Endothelial cell (in vitro differentiated cells): ENCODE measurements at regions not wholly inside any gene's neighbourhood (a gene's known extent, or its start where the extent isn't known, plus 50 kb on each side); places are given as distances from the start of the nearest gene placed in this dataset.
"Not testable (repeated sequence)": the region's sequence is repeated elsewhere in the genome, so short reads cannot be mapped to it uniquely, and the experiment has no call there.

Experiments
- DNase-seq: peaks from one replicate; pipeline ENCODE4 v3.0.0; 2021; ENCODE audit warnings: low spot score
- H3K27ac Mint-ChIP-seq: one replicate; pipeline ENCODE4 v1.8.0; 2021; ENCODE audit warnings: mixed read lengths, inconsistent platforms; ENCODE audit not compliant: unreplicated experiment
- H3K27me3 Mint-ChIP-seq: one replicate; pipeline ENCODE4 v1.8.0; 2021; ENCODE audit warnings: mild to moderate bottlenecking, moderate library complexity, mixed read lengths, inconsistent platforms; ENCODE audit not compliant: unreplicated experiment
- H3K36me3 Mint-ChIP-seq: one replicate; pipeline ENCODE4 v1.8.0; 2021; ENCODE audit warnings: mild to moderate bottlenecking, low read depth, mixed read lengths, inconsistent platforms; ENCODE audit not compliant: unreplicated experiment
- H3K4me1 Mint-ChIP-seq: one replicate; pipeline ENCODE4 v1.8.0; 2021; ENCODE audit warnings: mild to moderate bottlenecking, mixed read lengths, inconsistent platforms; ENCODE audit not compliant: unreplicated experiment
- H3K4me3 Mint-ChIP-seq: one replicate; pipeline ENCODE4 v1.8.0; 2021; ENCODE audit warnings: mild to moderate bottlenecking, mixed read lengths, inconsistent platforms; ENCODE audit not compliant: unreplicated experiment
- H3K9me3 Mint-ChIP-seq: one replicate; pipeline ENCODE4 v1.8.0; 2021; ENCODE audit warnings: mixed read lengths, inconsistent platforms; ENCODE audit not compliant: unreplicated experiment
- TF ChIP-seq, protein P1 (sequence below): fragments of 200-600 bp; sonication (generic); IDR thresholded peaks from one replicate; pipeline ENCODE4 v1.5.0; 2021; ENCODE audit warnings: antibody characterized with exemption; ENCODE audit not compliant: unreplicated experiment

DNA sequence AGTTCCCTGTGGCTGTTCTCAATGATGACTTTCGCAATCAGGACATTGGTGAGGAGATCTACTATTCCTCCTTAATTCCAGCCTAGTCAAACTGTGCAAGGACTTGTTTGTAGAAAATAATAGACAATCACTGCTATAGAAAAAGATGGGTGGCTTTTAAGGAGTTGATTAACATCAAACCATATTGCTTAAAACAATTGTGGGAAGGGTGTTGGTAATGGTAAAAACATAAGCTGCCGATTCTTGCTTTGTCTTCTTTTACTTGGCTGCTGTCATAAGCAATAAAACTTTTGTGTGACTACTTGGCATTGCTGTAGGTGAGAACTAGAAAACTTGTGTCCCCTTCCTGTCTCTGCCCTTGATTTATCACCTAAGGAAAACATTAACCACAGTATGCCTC lies 561.2 kb upstream of the SEMA6A start:
- Mint-ChIP-seq H3K27me3 (no peaks in the 10 kb centered on the region), H3K4me1 (no peaks in the 10 kb centered on the region), H3K9me3 (no peaks in the 10 kb centered on the region), H3K4me3 (no peak overlapping the region), H3K36me3 (no peaks in the 10 kb centered on the region), H3K27ac (no peak overlapping the region)
- no peak for DNase-seq
- TF ChIP-seq, protein P1, sequence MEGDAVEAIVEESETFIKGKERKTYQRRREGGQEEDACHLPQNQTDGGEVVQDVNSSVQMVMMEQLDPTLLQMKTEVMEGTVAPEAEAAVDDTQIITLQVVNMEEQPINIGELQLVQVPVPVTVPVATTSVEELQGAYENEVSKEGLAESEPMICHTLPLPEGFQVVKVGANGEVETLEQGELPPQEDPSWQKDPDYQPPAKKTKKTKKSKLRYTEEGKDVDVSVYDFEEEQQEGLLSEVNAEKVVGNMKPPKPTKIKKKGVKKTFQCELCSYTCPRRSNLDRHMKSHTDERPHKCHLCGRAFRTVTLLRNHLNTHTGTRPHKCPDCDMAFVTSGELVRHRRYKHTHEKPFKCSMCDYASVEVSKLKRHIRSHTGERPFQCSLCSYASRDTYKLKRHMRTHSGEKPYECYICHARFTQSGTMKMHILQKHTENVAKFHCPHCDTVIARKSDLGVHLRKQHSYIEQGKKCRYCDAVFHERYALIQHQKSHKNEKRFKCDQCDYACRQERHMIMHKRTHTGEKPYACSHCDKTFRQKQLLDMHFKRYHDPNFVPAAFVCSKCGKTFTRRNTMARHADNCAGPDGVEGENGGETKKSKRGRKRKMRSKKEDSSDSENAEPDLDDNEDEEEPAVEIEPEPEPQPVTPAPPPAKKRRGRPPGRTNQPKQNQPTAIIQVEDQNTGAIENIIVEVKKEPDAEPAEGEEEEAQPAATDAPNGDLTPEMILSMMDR = no peak

DNA sequence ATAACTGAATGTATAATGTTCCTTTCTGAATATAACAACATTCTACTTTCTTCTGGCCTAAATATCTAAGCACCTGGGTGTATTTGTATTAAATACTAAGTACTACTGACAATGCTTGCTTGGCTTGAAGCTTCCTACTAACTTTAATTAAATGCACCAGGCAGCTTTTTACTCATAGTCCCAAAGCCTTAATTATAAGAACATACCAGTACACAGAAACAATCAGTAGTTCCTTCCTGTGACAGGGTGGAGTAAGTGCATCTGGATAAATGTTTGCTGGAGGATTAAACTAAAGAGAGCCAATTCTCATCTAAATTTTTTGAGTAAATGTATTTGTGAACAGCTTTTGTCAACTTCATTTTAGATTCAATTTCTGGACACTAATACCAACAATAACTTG lies 558.6 kb upstream of the SEMA6A start:
- H3K9me3 Mint-ChIP-seq = no peaks in the 10 kb centered on the region
- H3K36me3 Mint-ChIP-seq = no peaks in the 10 kb centered on the region
- no peak for DNase-seq
- H3K27ac Mint-ChIP-seq = no peak overlapping the region
- TF ChIP-seq, protein P1 = no peak
- no peaks in the 10 kb centered on the region for H3K4me1 Mint-ChIP-seq
- H3K27me3 Mint-ChIP-seq = no peaks in the 10 kb centered on the region
- H3K4me3 Mint-ChIP-seq = no peak overlapping the region

DNA sequence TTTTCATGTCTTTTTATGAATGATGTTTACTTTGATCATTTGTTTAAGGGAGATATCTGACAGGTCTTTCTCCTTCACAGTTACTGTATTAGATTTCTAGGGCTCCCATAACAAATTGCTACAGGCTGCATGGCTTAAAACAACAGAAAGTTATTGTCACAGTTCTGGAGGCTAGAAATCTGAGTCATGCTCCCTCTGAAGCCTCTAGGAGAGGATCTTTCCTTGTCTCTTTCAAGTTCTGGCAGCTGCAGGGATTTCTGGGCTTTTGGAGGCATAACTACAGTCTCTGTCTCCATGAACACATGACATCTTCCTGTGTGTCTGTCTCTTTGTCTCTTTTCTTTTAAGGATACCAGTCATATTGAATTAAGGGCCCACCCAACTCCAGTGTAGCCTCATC lies 557.3 kb upstream of the SEMA6A start:
- H3K36me3 Mint-ChIP-seq = no peaks in the 10 kb centered on the region
- no peaks in the 10 kb centered on the region for H3K27me3 Mint-ChIP-seq
- DNase-seq = no peak
- no peaks in the 10 kb centered on the region for H3K9me3 Mint-ChIP-seq
- H3K27ac Mint-ChIP-seq = no peak overlapping the region
- H3K4me3 Mint-ChIP-seq = no peak overlapping the region
- TF ChIP-seq, protein P1 = no peak
- H3K4me1 Mint-ChIP-seq = no peaks in the 10 kb centered on the region

DNA sequence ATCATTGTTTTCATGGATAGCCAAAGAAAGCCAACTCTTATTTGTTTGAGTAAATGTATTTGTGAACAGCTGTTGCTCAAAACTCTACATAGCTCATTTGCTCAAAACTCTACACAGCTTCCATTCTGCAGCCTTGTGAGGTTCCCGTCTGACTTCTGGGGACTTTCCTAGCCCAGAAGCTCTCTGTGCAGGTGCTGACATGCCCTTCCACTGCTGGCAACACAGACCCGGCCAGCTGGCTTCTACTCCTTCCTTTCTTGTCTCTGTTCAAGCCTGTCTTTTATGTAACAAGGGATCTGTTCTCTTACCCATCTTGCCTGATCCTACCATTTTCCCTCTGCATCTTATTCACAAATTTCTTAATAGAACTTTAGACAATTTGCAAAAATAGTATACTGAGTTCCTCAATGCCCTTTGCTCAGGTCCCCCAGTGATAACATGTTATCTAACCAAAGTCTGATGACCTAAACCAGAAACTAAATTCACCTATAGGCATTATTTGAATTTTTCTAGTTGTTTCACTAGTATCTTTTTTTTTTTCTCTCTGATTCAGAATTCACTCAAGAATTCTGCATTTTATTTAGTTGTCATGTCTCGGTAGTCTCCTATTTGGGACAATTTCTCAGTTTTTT lies 556.5 kb upstream of the SEMA6A start:
- Mint-ChIP-seq H3K9me3 (no peaks in the 10 kb centered on the region), H3K27ac (no peak overlapping the region)

DNA sequence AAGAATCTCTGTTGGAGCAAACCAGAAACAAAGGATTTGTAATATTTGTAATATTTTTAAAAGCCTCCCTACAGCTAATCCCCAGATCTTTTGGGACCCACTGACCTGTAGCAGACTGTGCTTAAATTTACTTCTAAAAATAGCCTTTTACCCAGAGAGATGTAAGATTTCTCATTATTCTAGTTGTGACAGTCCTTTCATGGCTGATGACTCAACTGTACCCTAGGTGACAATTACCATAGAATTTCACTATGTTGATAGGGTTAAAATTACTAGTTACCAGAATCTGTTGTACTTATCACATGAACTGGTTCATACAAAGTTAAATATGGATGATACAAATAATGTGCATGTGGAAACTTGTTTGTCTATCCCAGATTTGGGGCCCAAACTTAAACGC lies 543.9 kb upstream of the SEMA6A start:
- Mint-ChIP-seq H3K4me3 (no peak overlapping the region), H3K36me3 (peaks cover 9% of the 10 kb centered on the region), H3K4me1 (no peaks in the 10 kb centered on the region), H3K27ac (no peak overlapping the region), H3K27me3 (peaks cover 1% of the 10 kb centered on the region), H3K9me3 (peaks cover 4% of the 10 kb centered on the region)
- no peak for DNase-seq
- TF ChIP-seq, protein P1 = no peak

More for the DNA sequence above, 556.5 kb upstream of the SEMA6A start:
- Mint-ChIP-seq H3K27me3 (no peaks in the 10 kb centered on the region), H3K36me3 (no peaks in the 10 kb centered on the region), H3K4me1 (no peaks in the 10 kb centered on the region), H3K4me3 (no peak overlapping the region)
- no peak for DNase-seq
- TF ChIP-seq, protein P1 = no peak

DNA sequence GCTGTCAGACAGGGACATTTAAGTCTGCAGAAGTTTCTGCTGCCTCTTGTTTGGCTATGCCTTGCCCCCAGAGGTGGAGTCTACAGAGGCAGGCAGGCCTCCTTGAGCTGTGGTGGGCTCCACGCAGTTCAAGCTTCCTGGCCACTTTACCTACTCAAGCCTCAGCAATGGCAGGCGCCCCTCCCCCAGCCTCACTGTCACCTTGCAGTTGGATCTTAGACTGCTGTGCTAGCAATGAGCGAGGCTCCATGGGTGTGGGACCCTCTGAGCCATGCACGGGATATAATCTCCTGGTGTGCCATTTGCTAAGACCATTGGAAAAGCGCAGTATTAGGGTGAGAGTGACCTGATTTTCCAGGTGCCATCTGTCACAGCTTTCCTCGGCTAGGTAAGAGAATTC lies 542.7 kb upstream of the SEMA6A start:
- not testable (repeated sequence) for DNase-seq, H3K36me3 Mint-ChIP-seq, H3K4me1 Mint-ChIP-seq, H3K4me3 Mint-ChIP-seq, H3K27me3 Mint-ChIP-seq, H3K9me3 Mint-ChIP-seq, H3K27ac Mint-ChIP-seq
